ENCODE measurements at regions not wholly inside any gene's neighbourhood (a gene's known extent, or its start where the extent isn't known, plus 50 kb on each side); places are given as distances from the start of the nearest gene placed in this dataset.

DNA sequence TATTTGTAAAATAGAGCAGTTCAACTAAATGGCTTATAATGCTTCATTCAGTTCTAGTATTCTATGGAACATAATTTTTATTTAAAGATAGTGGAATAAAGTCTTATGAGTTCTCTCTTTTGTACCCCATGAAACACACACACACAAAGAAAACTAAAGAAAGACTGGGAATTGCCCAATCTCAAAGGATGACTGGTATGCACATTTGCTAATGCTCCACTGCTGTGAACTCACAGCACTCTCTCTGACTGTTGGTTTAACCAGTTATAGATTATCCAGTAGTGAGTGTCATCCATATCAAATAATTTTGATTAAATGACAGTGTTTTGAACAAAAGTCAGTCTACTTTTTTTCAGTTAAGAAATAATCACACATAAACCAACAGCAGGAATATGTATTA lies 1082.4 kb upstream of the B3GALT2 start:
- no peak for DNase-seq (ENCODE audit: low read depth)
- in situ Hi-C loops (cut with HindIII; ENCODE audit: low pct_unique_long_range_greater_than_20kb, low sequenced_read_pairs), result no loop called here

DNA sequence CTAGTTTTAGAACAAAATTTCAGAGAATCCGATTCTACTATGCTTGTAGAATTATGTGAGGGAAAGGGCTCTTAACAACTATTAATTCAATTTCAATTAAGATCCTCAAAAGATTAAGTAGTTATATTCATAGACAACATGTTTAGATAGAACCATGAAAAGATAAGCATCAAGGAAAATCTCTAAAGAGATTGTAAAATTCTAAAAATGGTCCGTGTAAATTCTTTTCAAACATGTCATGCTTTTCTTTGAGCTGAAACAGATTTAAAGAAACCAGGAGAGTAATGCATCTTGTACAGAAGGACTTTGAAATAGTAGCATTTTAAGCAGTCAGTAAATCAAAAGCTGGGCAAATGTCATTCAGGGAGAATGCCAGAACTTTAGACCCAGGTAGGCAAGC lies 1080.6 kb upstream of the B3GALT2 start:
- in situ Hi-C loops (cut with HindIII; ENCODE audit: low pct_unique_long_range_greater_than_20kb, low sequenced_read_pairs), result no loop called here
- no peak for DNase-seq (ENCODE audit: low read depth)

DNA sequence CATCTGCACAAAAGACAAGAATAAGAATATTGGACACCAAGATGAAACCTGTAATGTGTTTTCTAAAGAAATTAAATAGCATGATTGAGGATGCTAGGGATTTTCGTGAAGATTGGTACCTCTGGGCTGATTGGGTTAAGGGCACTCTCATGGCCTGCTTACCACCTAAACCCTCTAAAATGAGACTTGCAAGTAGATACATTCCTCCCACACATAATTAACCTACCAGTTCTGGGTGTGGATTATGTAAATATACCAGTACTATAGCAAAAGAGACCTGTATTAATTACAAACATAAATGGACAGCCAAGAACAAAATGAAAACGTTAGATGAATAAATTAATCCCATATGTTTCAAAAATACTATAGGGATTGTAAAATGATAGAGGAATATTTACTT lies 1069.6 kb upstream of the B3GALT2 start:
- DNase-seq (ENCODE audit: low read depth), result no peak
- in situ Hi-C loops (cut with HindIII; ENCODE audit: low pct_unique_long_range_greater_than_20kb, low sequenced_read_pairs), result no loop called here

DNA sequence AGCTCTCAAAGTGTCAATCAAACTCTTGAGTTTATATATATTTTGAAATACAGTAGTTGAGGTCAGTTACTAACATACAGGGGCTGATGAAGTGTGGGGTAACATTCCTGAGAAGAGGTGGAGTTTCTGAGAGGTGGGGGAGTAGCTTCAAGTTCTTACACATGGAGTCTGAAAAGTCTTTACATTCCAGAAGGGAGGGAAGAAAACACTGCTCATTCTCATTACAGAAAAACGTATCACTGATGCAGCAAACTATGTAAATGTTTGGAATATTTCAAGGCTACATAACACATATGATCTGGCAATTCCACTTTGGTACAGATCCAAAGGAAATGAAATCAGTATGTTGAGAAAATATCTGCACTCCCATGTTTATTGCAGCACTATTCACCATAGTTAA lies 1065.8 kb upstream of the B3GALT2 start:
- in situ Hi-C loops (cut with HindIII; ENCODE audit: low pct_unique_long_range_greater_than_20kb, low sequenced_read_pairs), result no loop called here
- no peak for DNase-seq (ENCODE audit: low read depth)

DNA sequence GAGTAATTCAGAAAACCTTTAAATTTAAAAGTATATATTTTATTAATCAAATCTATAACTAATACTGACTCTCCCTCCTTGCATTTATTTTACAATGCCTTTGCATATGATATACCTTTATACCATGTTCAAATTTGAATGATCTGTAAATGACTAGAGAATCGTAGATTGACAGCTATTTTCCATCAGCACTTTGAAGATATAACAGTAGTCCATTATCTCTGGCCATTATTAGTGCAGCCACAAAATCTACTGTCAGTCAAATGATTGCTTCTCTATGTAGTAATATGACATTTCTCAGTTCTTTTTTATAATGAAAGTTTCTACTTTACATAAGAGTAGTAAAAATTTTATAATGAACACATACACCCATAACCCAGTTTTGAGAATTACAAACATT lies 1054.8 kb upstream of the B3GALT2 start:
- in situ Hi-C loops (cut with HindIII; ENCODE audit: low pct_unique_long_range_greater_than_20kb, low sequenced_read_pairs), result no loop called here

DNA sequence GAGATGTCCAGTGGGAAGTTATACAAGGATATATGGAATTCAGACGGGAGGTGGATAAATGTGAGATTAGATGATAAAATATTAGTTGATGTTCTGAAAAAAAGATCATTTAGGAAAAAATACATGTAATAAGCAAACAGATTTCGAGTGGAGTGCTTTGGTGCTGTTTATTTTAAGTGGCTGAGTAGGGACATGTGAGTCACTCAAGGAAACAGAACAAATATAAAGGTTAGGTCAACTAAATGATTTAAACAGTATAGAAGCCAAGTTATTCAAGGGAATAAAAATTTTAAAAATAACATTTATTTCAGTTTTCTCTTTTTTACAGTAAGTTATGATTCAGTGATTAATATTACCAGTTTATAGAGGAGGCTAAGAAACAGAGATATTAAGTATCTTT lies 1046.7 kb upstream of the B3GALT2 start:
- in situ Hi-C loops (cut with HindIII; ENCODE audit: low pct_unique_long_range_greater_than_20kb, low sequenced_read_pairs), result no loop called here
- peak; percentile 17 for DNase-seq (ENCODE audit: low read depth)

More for the DNA sequence above, 1054.8 kb upstream of the B3GALT2 start:
- DNase-seq (ENCODE audit: low read depth), result no peak

DNA sequence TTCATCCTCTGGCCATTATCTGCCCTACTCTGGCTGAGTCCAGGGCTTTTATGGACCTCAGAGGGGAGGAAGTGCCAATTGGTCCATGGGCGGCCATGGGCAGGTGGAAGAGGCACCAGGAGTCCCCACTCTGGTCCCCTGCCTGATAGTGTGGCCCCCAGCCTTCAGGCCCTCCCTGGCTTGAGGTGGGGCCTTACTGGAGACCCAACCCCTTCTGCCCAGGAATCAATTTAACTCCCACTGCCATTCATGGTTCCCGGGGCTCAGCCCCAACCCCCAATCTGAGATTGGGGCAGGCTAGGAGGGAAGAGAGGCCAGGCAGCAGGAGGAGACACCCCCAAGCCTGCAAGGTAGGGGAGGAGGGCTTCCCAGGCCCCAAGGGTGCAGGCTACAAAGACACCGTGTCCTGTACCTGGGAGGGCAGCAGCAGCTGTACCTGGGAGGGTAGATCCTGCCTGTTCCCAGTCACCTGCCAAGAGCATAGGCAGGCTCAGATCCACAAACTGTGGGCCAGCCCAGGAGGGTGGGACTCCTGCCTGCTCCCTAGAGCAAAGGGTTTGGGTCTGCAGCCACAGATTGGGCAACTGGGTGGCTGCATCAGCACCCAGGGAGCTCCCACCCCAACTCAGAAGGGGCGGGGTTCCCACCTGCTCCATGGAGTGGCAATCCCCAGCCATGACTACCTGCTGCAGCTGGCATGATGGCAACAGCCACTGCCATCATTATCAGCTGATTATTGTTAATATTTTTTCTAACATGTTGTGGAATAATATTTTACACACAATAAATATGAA lies 1044.1 kb upstream of the B3GALT2 start:
- in situ Hi-C loops (cut with HindIII; ENCODE audit: low pct_unique_long_range_greater_than_20kb, low sequenced_read_pairs), result no loop called here
- no peak for DNase-seq (ENCODE audit: low read depth)

DNA sequence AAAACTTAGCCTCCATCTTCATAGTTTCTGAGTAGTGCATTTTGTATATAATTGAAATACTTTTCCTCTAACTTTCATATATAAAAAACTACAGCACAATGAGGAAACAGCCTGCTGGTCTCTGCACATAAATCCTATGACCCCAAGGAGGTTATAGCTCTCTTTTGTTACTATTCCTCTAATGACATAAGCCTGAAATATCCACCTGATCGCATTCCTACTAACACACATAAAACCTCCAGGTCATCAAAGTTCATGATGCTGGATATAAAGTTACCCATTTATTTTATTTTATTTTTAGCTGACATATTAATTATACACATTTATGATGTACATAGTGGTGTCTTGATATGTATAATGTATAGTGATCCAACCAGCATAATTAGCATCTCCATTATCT lies 1042.0 kb upstream of the B3GALT2 start:
- DNase-seq (ENCODE audit: low read depth), result no peak
- in situ Hi-C loops (cut with HindIII; ENCODE audit: low pct_unique_long_range_greater_than_20kb, low sequenced_read_pairs), result no loop called here

DNA sequence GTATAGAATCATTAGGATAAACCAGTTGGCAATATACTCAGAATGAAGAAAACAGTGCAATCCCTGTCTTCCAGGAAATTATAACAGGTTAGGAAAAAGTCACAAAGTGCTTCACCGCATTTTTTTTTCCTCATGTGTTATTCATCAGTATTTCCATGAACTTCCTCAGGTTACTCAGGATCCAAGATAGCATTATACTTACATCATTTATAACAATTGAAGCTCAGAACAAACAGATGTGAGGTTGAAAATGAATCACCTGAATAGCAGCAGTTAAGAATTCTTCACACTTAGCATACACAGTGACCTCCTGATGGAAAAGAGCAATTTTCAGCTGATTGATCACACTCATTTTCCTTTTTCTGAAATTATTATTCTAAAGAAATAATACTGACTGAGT lies 1040.7 kb upstream of the B3GALT2 start:
- DNase-seq (ENCODE audit: low read depth), result no peak
- in situ Hi-C loops (cut with HindIII; ENCODE audit: low pct_unique_long_range_greater_than_20kb, low sequenced_read_pairs), result no loop called here

DNA sequence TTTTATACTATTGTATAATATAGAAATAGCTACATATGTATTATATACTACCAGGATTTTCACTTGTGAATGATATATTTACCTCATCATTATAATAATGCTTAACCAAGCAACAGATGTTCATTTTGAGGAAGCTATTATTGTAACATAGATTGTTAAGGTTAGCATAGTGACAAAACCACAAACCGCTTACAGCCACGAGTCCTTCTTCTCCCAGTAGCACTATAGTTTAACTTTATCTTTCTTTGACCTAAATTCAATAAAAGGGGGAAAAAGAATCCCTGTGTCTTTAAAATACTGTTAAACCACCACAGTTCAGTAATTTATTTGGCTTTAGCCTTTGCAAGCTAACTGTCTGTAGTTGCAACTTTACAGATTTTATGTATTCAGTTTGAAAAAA lies 1039.4 kb upstream of the B3GALT2 start:
- no peak for DNase-seq (ENCODE audit: low read depth)
- in situ Hi-C loops (cut with HindIII; ENCODE audit: low pct_unique_long_range_greater_than_20kb, low sequenced_read_pairs), result no loop called here

DNA sequence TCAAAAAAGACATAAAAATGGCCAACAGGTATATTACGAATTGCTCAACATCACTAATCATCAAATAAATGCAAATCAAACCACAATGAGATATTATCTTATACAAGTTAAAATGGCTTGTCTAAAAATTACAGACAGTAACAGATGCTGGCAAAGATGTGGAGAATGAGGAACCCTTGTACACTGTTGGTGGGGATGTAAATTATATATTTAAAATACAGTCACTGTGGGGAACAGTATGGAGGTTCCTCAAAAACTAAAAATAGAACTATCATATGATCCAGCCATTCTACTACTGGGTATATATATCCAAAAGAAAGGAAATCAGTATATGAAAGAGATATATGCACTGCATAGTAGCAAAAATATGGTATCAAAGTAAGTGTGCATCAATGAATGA lies 1037.2 kb upstream of the B3GALT2 start:
- DNase-seq (ENCODE audit: low read depth), result no peak
- in situ Hi-C loops (cut with HindIII; ENCODE audit: low pct_unique_long_range_greater_than_20kb, low sequenced_read_pairs), result no loop called here

DNA sequence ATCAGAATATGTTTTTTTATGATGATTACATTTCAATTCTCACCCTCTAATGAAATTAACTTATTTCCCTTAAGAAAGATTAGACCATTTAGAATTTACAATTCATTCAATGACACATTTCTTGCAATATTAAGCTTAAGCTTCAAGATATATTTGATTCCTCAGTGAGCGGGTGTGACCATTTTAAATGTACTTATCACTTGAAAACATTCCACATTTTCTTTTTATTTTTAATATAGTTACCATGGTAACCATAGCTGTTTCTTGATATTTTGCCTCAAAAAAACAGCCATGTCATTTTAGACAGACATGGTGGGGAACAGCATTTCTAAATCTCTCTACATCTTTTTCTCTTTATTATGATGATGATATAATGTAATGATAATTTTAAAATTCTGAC lies 1029.0 kb upstream of the B3GALT2 start:
- DNase-seq (ENCODE audit: low read depth), result no peak
- in situ Hi-C loops (cut with HindIII; ENCODE audit: low pct_unique_long_range_greater_than_20kb, low sequenced_read_pairs), result no loop called here

DNA sequence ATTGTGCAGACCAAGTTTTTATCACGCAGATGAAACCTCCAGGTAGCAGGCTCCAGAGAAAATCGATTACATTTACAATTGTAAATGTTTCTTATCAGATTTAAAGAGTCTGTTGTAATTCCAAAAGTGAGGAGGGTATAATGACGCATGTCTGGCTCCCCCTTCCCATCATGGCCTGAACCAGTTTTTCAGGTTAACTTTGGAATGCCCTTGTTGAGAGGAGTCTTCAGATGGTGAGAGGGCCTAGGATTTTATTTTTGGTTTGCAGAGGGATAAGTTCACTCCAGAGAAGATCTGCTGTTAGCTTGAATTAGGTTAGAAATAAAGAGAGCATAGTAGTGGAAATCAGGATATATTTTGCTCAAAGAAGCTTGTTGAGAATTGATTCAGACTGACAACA lies 1028.3 kb upstream of the B3GALT2 start:
- in situ Hi-C loops (cut with HindIII; ENCODE audit: low pct_unique_long_range_greater_than_20kb, low sequenced_read_pairs), result no loop called here
- no peak for DNase-seq (ENCODE audit: low read depth)

DNA sequence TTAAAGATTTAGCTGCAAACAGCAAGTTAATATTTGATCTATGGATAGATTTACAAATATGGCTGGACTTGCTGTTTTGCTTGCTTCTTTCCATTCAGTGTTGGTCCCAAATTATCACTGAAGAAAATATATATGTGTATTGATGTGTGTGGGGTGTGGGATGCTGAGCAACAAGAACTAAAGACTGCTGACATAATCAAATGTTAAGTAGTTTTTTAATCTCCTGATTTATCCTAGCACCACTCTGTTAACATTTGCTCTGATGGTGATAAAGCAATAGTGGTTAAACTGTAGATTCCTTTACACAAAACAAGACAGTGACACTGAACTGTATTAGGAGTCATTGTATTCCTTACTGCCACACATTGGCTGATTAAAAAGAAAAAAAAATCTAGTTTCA lies 1023.5 kb upstream of the B3GALT2 start:
- in situ Hi-C loops (cut with HindIII; ENCODE audit: low pct_unique_long_range_greater_than_20kb, low sequenced_read_pairs), result no loop called here
- DNase-seq (ENCODE audit: low read depth), result no peak

DNA sequence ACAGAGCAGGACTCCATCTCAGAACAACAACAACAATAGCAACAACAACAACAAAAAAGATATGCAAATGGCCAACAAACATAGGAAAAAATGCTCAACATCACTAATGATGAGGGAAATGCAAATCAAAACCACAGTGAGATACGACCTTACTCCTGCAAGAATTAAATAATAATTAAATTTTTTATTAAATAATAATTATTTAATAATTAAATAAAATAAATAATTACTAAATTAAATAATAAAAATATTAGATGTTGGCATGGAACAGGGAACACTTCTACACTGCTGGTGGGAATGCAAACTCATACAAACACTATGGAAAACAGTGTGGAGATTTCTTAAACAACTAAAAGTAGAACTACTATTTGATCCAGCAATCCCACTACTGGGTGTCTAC lies 1022.3 kb upstream of the B3GALT2 start:
- DNase-seq (ENCODE audit: low read depth), result no peak
- in situ Hi-C loops (cut with HindIII; ENCODE audit: low pct_unique_long_range_greater_than_20kb, low sequenced_read_pairs), result no loop called here

DNA sequence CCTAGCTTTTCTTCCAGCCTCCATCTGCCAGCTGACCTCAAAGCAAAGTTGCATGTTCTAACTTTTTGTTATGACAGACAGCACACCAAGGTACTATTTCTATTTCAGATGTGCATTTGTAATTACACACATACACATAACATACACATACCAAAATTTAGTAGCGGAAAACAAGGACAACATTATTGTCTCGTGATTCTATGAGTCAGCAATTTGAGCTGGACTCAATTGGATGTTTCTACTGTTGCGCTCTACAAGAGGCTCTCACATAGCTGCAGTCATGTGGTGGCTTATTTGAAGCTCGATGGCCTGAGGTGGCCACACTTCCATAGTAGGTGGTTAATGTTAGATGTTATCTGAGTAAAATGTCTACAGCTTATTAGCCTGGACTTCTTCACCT lies 1010.1 kb upstream of the B3GALT2 start:
- DNase-seq (ENCODE audit: low read depth), result no peak
- in situ Hi-C loops (cut with HindIII; ENCODE audit: low pct_unique_long_range_greater_than_20kb, low sequenced_read_pairs), result no loop called here

DNA sequence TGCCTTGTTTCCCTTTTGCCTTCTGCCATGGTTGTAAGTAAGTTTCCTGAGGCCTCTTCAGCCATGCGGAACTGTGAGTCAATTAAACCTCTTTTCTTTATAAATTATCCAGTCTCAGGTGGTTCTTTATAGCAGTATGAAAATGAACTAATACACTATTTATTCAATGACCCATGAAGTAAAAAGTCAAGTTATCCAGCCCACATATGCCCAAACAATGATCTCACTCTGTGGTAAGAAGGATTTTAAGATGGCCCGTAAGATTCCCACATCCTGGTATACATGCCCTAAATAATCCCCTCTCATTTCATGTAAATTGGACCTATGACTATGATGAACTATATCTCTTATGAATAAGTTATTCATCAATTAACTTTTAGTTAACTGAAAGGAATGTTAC lies 1008.3 kb upstream of the B3GALT2 start:
- DNase-seq (ENCODE audit: low read depth), result peak; percentile 41
- in situ Hi-C loops (cut with HindIII; ENCODE audit: low pct_unique_long_range_greater_than_20kb, low sequenced_read_pairs), result no loop called here

DNA sequence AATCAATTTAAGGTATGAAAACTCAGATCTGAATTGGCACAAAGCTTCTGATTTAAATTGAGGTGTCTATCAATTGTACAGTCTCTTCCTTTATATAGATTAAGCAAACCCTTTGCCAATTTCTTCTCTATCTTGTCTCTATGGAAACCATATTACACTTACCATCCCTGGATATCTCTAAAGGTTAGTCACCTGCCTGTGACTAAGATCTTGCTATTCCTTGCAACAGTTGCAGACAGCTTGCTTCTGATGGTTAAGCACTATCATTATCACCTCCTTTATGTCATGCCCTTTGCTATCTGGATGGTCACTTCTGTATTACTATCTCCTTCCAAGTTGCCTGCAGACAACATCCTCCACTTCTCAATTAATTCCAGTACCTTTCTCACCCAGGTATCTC lies 998.6 kb upstream of the B3GALT2 start:
- no peak for DNase-seq (ENCODE audit: low read depth)
- in situ Hi-C loops (cut with HindIII; ENCODE audit: low pct_unique_long_range_greater_than_20kb, low sequenced_read_pairs), result no loop called here

DNA sequence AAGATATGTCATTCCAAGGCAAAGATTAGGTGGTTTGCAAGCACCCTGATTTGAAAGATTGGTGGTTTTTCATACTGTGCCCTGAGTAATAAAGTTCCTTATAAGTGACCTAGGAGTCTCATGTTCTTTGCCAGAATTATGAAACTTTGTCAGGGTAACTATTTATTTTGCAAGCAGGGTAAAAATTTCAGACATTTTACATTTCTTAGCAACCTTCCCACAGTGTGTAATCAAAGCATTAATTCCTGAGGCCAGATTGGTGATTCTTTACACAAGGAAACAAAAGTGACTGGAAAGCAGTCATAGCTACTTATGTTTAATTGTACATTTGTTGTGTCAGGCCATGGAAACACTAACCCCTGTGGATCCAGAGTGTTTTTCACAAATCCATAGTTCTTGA lies 998.0 kb upstream of the B3GALT2 start:
- in situ Hi-C loops (cut with HindIII; ENCODE audit: low pct_unique_long_range_greater_than_20kb, low sequenced_read_pairs), result no loop called here
- no peak for DNase-seq (ENCODE audit: low read depth)

DNA sequence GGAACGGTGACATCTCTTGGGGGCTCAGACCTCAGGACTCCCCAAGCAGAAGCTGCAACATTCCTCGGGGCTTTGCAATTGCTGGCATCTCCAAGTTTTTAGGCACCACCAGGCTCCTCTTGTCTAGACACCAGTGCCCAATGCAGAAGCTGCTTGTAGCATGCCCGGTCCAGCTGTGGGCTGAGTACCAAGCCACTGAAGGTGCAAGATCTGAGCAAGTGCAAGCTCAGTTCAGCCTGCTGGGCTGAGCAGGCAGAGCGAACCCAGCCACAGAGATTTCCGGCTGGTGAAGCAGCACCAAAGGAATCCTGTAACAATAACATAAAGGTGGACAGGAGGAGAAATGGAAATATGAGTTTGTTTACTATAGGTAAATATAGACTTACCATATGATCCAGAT lies 995.4 kb upstream of the B3GALT2 start:
- in situ Hi-C loops (cut with HindIII; ENCODE audit: low pct_unique_long_range_greater_than_20kb, low sequenced_read_pairs), result no loop called here
- no peak for DNase-seq (ENCODE audit: low read depth)

DNA sequence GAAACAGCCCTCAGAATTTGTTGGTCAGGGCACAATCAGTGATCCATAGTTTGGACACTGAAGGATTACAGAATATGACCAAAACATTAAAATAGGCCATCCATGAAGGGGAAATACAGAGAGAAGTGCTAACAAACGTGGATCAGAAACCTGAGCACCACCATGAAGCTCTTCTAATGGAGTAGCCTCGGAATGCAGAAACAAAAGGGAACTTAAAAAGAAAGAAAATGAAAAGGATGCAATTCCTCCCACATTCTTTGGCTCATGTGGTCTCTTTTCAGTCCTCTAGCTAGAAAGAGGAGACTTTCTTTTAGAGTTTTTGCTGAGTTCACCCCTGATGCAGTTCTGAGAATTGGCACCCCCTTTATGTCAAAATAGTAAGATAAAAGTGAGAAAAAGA lies 989.8 kb upstream of the B3GALT2 start:
- in situ Hi-C loops (cut with HindIII; ENCODE audit: low pct_unique_long_range_greater_than_20kb, low sequenced_read_pairs), result no loop called here
- no peak for DNase-seq (ENCODE audit: low read depth)

Data from Caki2 (cell line).